Mesenchymal stem cell (in vitro differentiated cells and primary cell): ENCODE measurements at regions not wholly inside any gene's neighbourhood (a gene's known extent, or its start where the extent isn't known, plus 50 kb on each side); places are given as distances from the start of the nearest gene placed in this dataset.

Source experiments
- DNase-seq: peaks from one replicate; pipeline ENCODE4 v3.0.0-alpha.2; 2013
- H2AFZ ChIP-seq: one replicate; pipeline ENCODE4 v1.6.1; 2013; ENCODE audit warnings: low read depth, mild to moderate bottlenecking, control low read depth, inconsistent platforms, low read length, moderate library complexity
- H2AK5ac ChIP-seq: 2 replicates; pipeline ENCODE4 v1.6.1; 2013; ENCODE audit warnings: low read length, moderate library complexity, mild to moderate bottlenecking, inconsistent platforms; ENCODE audit not compliant: severe bottlenecking
- H2BK120ac ChIP-seq: one replicate; pipeline ENCODE4 v1.6.1; 2013; ENCODE audit warnings: low read depth, mild to moderate bottlenecking, inconsistent platforms, low read length, moderate library complexity
- H2BK12ac ChIP-seq, 2 experiments: one replicate each; pipeline ENCODE4 v1.6.1; 2013; ENCODE audit warnings: inconsistent platforms in 2 of 2, low read length in 2 of 2, mild to moderate bottlenecking in 2 of 2, moderate library complexity in 2 of 2, control low read depth in 1 of 2
- H2BK15ac ChIP-seq: one replicate; pipeline ENCODE4 v1.6.1; 2013; ENCODE audit warnings: mild to moderate bottlenecking, low read depth, inconsistent platforms; ENCODE audit not compliant: poor library complexity, severe bottlenecking
- H2BK5ac ChIP-seq: 2 replicates; pipeline ENCODE4 v1.6.1; 2013; ENCODE audit warnings: low read depth, mild to moderate bottlenecking, low read length, control low read depth, inconsistent platforms; ENCODE audit not compliant: poor library complexity, severe bottlenecking
- H3K14ac ChIP-seq, 2 experiments: one replicate each; pipeline ENCODE4 v1.6.1; 2013; ENCODE audit warnings: inconsistent platforms in 2 of 2, low read length in 2 of 2, control low read depth in 1 of 2, mild to moderate bottlenecking in 1 of 2, moderate library complexity in 1 of 2
- H3K18ac ChIP-seq, 2 experiments: one replicate each; pipeline ENCODE4 v1.6.1; 2013; ENCODE audit warnings: inconsistent platforms in 2 of 2, low read length in 2 of 2, control low read depth in 1 of 2, low read depth in 1 of 2, mild to moderate bottlenecking in 1 of 2
- H3K23ac ChIP-seq, 2 experiments: one replicate each; pipeline ENCODE4 v1.6.1; 2013; ENCODE audit warnings: inconsistent platforms in 2 of 2, low read length in 2 of 2, mild to moderate bottlenecking in 2 of 2, moderate library complexity in 2 of 2, control low read depth in 1 of 2
- H3K27ac ChIP-seq: 2 replicates; pipeline ENCODE4 v1.5.1; 2013; ENCODE audit warnings: mild to moderate bottlenecking, moderate library complexity, low read length, control low read depth, inconsistent platforms; ENCODE audit not compliant: poor library complexity, severe bottlenecking
- H3K27me3 ChIP-seq, 2 experiments: 2 replicates each; pipeline versions ENCODE4 v1.6.1 to v1.7.0; 2013; ENCODE audit warnings: low read length in 2 of 2, mild to moderate bottlenecking in 2 of 2, moderate library complexity in 2 of 2, control low read depth in 1 of 2, inconsistent platforms in 1 of 2; ENCODE audit not compliant: control insufficient read depth in 1 of 2, insufficient read depth in 1 of 2
- H3K36me3 ChIP-seq, 2 experiments: 2 replicates each; pipeline versions ENCODE4 v1.6.1 to v1.7.0; 2013; ENCODE audit warnings: low read length in 2 of 2, control low read depth in 1 of 2, inconsistent platforms in 1 of 2, low read depth in 1 of 2, mild to moderate bottlenecking in 1 of 2; ENCODE audit not compliant: insufficient read depth in 2 of 2, control insufficient read depth in 1 of 2
- H3K4ac ChIP-seq, 2 experiments: one replicate each; pipeline ENCODE4 v1.6.1; 2013; ENCODE audit warnings: inconsistent platforms in 2 of 2, low read length in 2 of 2, mild to moderate bottlenecking in 2 of 2, moderate library complexity in 2 of 2, control low read depth in 1 of 2, low read depth in 1 of 2
- H3K4me1 ChIP-seq: 2 replicates; pipeline ENCODE4 v1.6.1; 2013; ENCODE audit warnings: low read depth, low read length, control low read depth; ENCODE audit not compliant: control insufficient read depth, insufficient read depth
- H3K4me2 ChIP-seq: 2 replicates; pipeline ENCODE4 v1.6.1; 2013; ENCODE audit warnings: low read length, mild to moderate bottlenecking, inconsistent platforms; ENCODE audit not compliant: poor library complexity, severe bottlenecking
- H3K4me3 ChIP-seq, 2 experiments: 2 replicates each; pipeline versions ENCODE4 v1.5.1 to v1.7.0; 2013; ENCODE audit warnings: low read length in 2 of 2, mild to moderate bottlenecking in 2 of 2, control low read depth in 1 of 2, low read depth in 1 of 2; ENCODE audit not compliant: insufficient read depth in 1 of 2
- H3K79me1 ChIP-seq: replicated peaks from 2 replicates; pipeline ENCODE4 v1.6.1; 2013; ENCODE audit warnings: mild to moderate bottlenecking, control low read depth, low read length, inconsistent platforms; ENCODE audit not compliant: poor library complexity, severe bottlenecking
- H3K9ac ChIP-seq: 2 replicates; pipeline ENCODE4 v1.7.0; 2013; ENCODE audit warnings: mild to moderate bottlenecking, low read length, moderate library complexity
- H3K9me3 ChIP-seq: 2 replicates; pipeline ENCODE4 v1.7.0; 2013; ENCODE audit warnings: mild to moderate bottlenecking, low read length; ENCODE audit not compliant: control insufficient read depth
- H4K8ac ChIP-seq: one replicate; pipeline ENCODE4 v1.6.1; 2013; ENCODE audit warnings: inconsistent platforms, mild to moderate bottlenecking, low read length, moderate library complexity
- H4K91ac ChIP-seq: one replicate; pipeline ENCODE4 v1.6.1; 2013; ENCODE audit warnings: mild to moderate bottlenecking, low read length, inconsistent platforms
- WGBS: methylation state at CpG from one replicate; pipeline ENCODE4 v1.1.7; 2013; ENCODE audit warnings: mixed read lengths; 5-methylcytosine and 5-hydroxymethylcytosine counted together

- Histone ChIP-seq H3K27ac (no peak overlapping the region), H2BK120ac (no peak overlapping the region), H3K79me1 (no peaks in the 10 kb centered on the region), H3K36me3 (no peaks in the 10 kb centered on the region), H3K9ac (no peak overlapping the region), H2BK12ac (no peak overlapping the region), H3K4me3 (no peak overlapping the region), H4K91ac (no peak overlapping the region), H4K8ac (no peak overlapping the region), H3K4ac (no peak overlapping the region), H3K14ac (no peak overlapping the region), H2BK5ac (no peak overlapping the region), H3K27me3 (no peaks in the 10 kb centered on the region), H3K9me3 (no peaks in the 10 kb centered on the region), H2AK5ac (no peak overlapping the region), H3K4me1 (no peaks in the 10 kb centered on the region), H3K4me2 (no peak overlapping the region), H3K18ac (no peak overlapping the region), H2AFZ (no peak overlapping the region), H3K23ac (no peak overlapping the region), H2BK15ac (no peak overlapping the region)
- 84% methylated on average over 3 of the region's 4 CpGs for WGBS
- DNase-seq: no peak
Measured at GRCh38 chr11:57935402-57936049, 88.2 kb upstream of the OR9Q1 start.

- H4K91ac ChIP-seq: no peak overlapping the region
- DNase-seq: no peak
- no peaks in the 10 kb centered on the region for H3K79me1 ChIP-seq
- no peaks in the 10 kb centered on the region for H3K9me3 ChIP-seq
- no peak overlapping the region for H2BK15ac ChIP-seq
- H3K36me3 ChIP-seq: no peaks in the 10 kb centered on the region
- H4K8ac ChIP-seq: no peak overlapping the region
- no peak overlapping the region for H2AK5ac ChIP-seq
- no peak overlapping the region for H3K27ac ChIP-seq
- 55% methylated on average over 1 of the region's 1 CpG for WGBS
- H3K14ac ChIP-seq: no peak overlapping the region
- H2BK5ac ChIP-seq: no peak overlapping the region
- no peak overlapping the region for H3K4me3 ChIP-seq
- H3K23ac ChIP-seq: no peak overlapping the region
- no peak overlapping the region for H3K4me2 ChIP-seq
- H3K27me3 ChIP-seq: no peaks in the 10 kb centered on the region
- H3K4me1 ChIP-seq: no peaks in the 10 kb centered on the region
- H2BK12ac ChIP-seq: no peak overlapping the region
- H2AFZ ChIP-seq: no peak overlapping the region
- H3K9ac ChIP-seq: no peak overlapping the region
- H3K4ac ChIP-seq: no peak overlapping the region
- H2BK120ac ChIP-seq: no peak overlapping the region
- no peak overlapping the region for H3K18ac ChIP-seq
Measured at GRCh38 chr11:57936050-57936418, 87.6 kb upstream of the OR9Q1 start.

GRCh38 chr11:57937431-57937830 lies 86.2 kb upstream of the OR9Q1 start:
- no peak overlapping the region for H2AK5ac ChIP-seq
- H3K36me3 ChIP-seq: no peaks in the 10 kb centered on the region
- no peak overlapping the region for H2BK12ac ChIP-seq
- no peaks in the 10 kb centered on the region for H3K27me3 ChIP-seq
- no peak overlapping the region for H2BK15ac ChIP-seq
- no peak overlapping the region for H2BK5ac ChIP-seq
- no peak overlapping the region for H3K23ac ChIP-seq
- no peak overlapping the region for H3K4ac ChIP-seq
- no peak overlapping the region for H3K4me3 ChIP-seq
- H3K9me3 ChIP-seq: no peaks in the 10 kb centered on the region
- H3K18ac ChIP-seq: no peak overlapping the region
- 43% methylated on average over 2 of the region's 3 CpGs for WGBS
- H3K4me1 ChIP-seq: no peaks in the 10 kb centered on the region
- no peak for DNase-seq
- H4K8ac ChIP-seq: no peak overlapping the region
- no peak overlapping the region for H3K9ac ChIP-seq
- H3K27ac ChIP-seq: no peak overlapping the region
- no peak overlapping the region for H3K14ac ChIP-seq
- no peaks in the 10 kb centered on the region for H3K79me1 ChIP-seq
- H3K4me2 ChIP-seq: no peak overlapping the region
- H2BK120ac ChIP-seq: no peak overlapping the region
- H4K91ac ChIP-seq: no peak overlapping the region
- H2AFZ ChIP-seq: no peak overlapping the region

GRCh38 chr11:57938351-57938750 lies 85.3 kb upstream of the OR9Q1 start:
- no peak overlapping the region for H2BK5ac ChIP-seq
- no peak overlapping the region for H2AFZ ChIP-seq
- H2BK12ac ChIP-seq: no peak overlapping the region
- H4K8ac ChIP-seq: no peak overlapping the region
- no peaks in the 10 kb centered on the region for H3K9me3 ChIP-seq
- no peak overlapping the region for H4K91ac ChIP-seq
- WGBS: 73% methylated on average over 3 of the region's 3 CpGs
- H3K27ac ChIP-seq: no peak overlapping the region
- no peak for DNase-seq
- no peak overlapping the region for H3K4me3 ChIP-seq
- no peaks in the 10 kb centered on the region for H3K79me1 ChIP-seq
- no peak overlapping the region for H2AK5ac ChIP-seq
- H3K23ac ChIP-seq: no peak overlapping the region
- H3K4ac ChIP-seq: no peak overlapping the region
- no peak overlapping the region for H2BK15ac ChIP-seq
- H3K36me3 ChIP-seq: no peaks in the 10 kb centered on the region
- no peak overlapping the region for H3K14ac ChIP-seq
- no peak overlapping the region for H3K18ac ChIP-seq
- H2BK120ac ChIP-seq: no peak overlapping the region
- H3K4me1 ChIP-seq: no peaks in the 10 kb centered on the region
- H3K4me2 ChIP-seq: no peak overlapping the region
- H3K27me3 ChIP-seq: no peaks in the 10 kb centered on the region
- H3K9ac ChIP-seq: no peak overlapping the region
